Stimulated activated CD4-positive, alpha-beta T cell treated with anti-CD3 and anti-CD28 coated beads, TNF-alpha, amount 100 ng/mL, for 48 hours (primary cell): ENCODE measurements at regions not wholly inside any gene's neighbourhood (a gene's known extent, or its start where the extent isn't known, plus 50 kb on each side); places are given as distances from the start of the nearest gene placed in this dataset.
"Not testable (repeated sequence)": the region's sequence is repeated elsewhere in the genome, so short reads cannot be mapped to it uniquely, and the experiment has no call there.

Experiments used
- DNase-seq, 3 donors: peaks; one replicate each; pipeline ENCODE4 v3.0.0-alpha.2; 2020; ENCODE audit warnings: low read depth in 3 of 3

- DNase-seq = no peak
Observed at GRCh38 chr4:1589098-1589497, 95.0 kb downstream of the FAM53A start.

- no peak for DNase-seq
Observed at GRCh38 chr4:1588306-1588705, 95.8 kb downstream of the FAM53A start.

GRCh38 chr4:1584498-1584897, 99.6 kb downstream of the FAM53A start:
- DNase-seq = no peak

- no peak for DNase-seq
Observed at GRCh38 chr4:1583859-1584258, 100.3 kb downstream of the FAM53A start.

GRCh38 chr4:1583051-1583785, 100.9 kb downstream of the FAM53A start:
- no peak for DNase-seq

- DNase-seq = no peak
Observed at GRCh38 chr4:1582227-1582626, 101.9 kb downstream of the FAM53A start.

GRCh38 chr4:1581164-1581894, 102.8 kb downstream of the FAM53A start:
- peak; percentile 61 to 85 (median 76) for DNase-seq

- DNase-seq = not testable (repeated sequence)
Observed at GRCh38 chr4:1580692-1581012, 103.5 kb downstream of the FAM53A start.

- peak; percentile 69 to 90 (median 88) for DNase-seq
Observed at GRCh38 chr4:1579901-1580691, 104.0 kb downstream of the FAM53A start.

GRCh38 chr4:1579001-1579900, 104.9 kb downstream of the FAM53A start:
- DNase-seq = peak; percentile 42 to 64 (median 62)

GRCh38 chr4:1578251-1578773, 105.8 kb downstream of the FAM53A start:
- no peak for DNase-seq

- no peak for DNase-seq
Observed at GRCh38 chr4:1577822-1578217, 106.3 kb downstream of the FAM53A start.

GRCh38 chr4:1576961-1577821, 106.9 kb downstream of the FAM53A start:
- no peak for DNase-seq

- DNase-seq = no peak
Observed at GRCh38 chr4:1576304-1576960, 107.7 kb downstream of the FAM53A start.

GRCh38 chr4:1575418-1576303, 108.5 kb downstream of the FAM53A start:
- no peak for DNase-seq

GRCh38 chr4:1574601-1575417, 109.3 kb downstream of the FAM53A start:
- no peak for DNase-seq

- DNase-seq = no peak
Observed at GRCh38 chr4:1573830-1574459, 110.2 kb downstream of the FAM53A start.
